ENCODE measurements at regions not wholly inside any gene's neighbourhood (a gene's known extent, or its start where the extent isn't known, plus 50 kb on each side); places are given as distances from the start of the nearest gene placed in this dataset.

GRCh38 chr20:59429396-59429795 is 129.0 kb downstream of the EDN3 start:
- TF ChIP-seq CTCF (IDR thresholded peaks at IDR 0.05) (no peak), POLR2A (IDR thresholded peaks at IDR 0.05) (no peak)

Data from thyroid gland (tissue), 4 donors.